ENCODE measurements at regions not wholly inside any gene's neighbourhood (a gene's known extent, or its start where the extent isn't known, plus 50 kb on each side); places are given as distances from the start of the nearest gene placed in this dataset.

- TF ChIP-seq POLR2A (IDR thresholded peaks at IDR 0.05) (no peak), CTCF (IDR thresholded peaks at IDR 0.05 in 4 of 5, conservative IDR thresholded peaks at IDR 0.05 in 1 of 5) (no peak)
These were observed 1482.7 kb downstream of the AACS start for GRCh38 chr12:126547905-126548304.

Measured in gastrocnemius medialis (tissue), 4 donors.